ENCODE measurements at regions not wholly inside any gene's neighbourhood (a gene's known extent, or its start where the extent isn't known, plus 50 kb on each side); places are given as distances from the start of the nearest gene placed in this dataset.

- Histone ChIP-seq H2AFZ (ENCODE audit: insufficient read depth, low read depth, low read length, poor library complexity, severe bottlenecking) (no peak overlapping the region), H3K27ac (ENCODE audit: low read depth in 1 of 2, low read length in 2 of 2) (no peak overlapping the region), H3K4me1 (ENCODE audit: control insufficient read depth in 1 of 2, insufficient read depth in 2 of 2, low read length in 2 of 2) (no peaks in the 10 kb centered on the region), H3K9me3 (replicated peaks in 1 of 2; ENCODE audit: control insufficient read depth in 1 of 2, insufficient read depth in 1 of 2, low read length in 2 of 2) (no peaks in the 10 kb centered on the region), H3K79me2 (ENCODE audit: insufficient read depth, low read length) (no peaks in the 10 kb centered on the region), H3K36me3 (replicated peaks in 1 of 2; ENCODE audit: control insufficient read depth in 1 of 2, insufficient read depth in 2 of 2, low read length in 2 of 2) (no peaks in the 10 kb centered on the region), H3K9ac (ENCODE audit: insufficient read depth, low read length, poor library complexity, severe bottlenecking) (no peak overlapping the region), H3K4me2 (replicated peaks; ENCODE audit: extremely low read depth, low read length, poor library complexity, severe bottlenecking) (no peak overlapping the region), H3K4me3 (replicated peaks in 1 of 3; ENCODE audit: low read depth in 2 of 3, low read length in 3 of 3) (no peak overlapping the region), H3K27me3 (ENCODE audit: control insufficient read depth in 2 of 2, insufficient read depth in 2 of 2, low read length in 2 of 2) (no peaks in the 10 kb centered on the region), H4K20me1 (ENCODE audit: insufficient read depth, low read length) (no peaks in the 10 kb centered on the region)
- Mint-ChIP-seq H3K27me3 (ENCODE audit: low read depth in 3 of 3) (peaks cover 2 to 6% (median 5%) of the 10 kb centered on the region in 3 donors), H3K4me1 (no peaks in the 10 kb centered on the region), H3K4me3 (no peak overlapping the region), H3K36me3 (no peaks in the 10 kb centered on the region), H3K27ac (no peak overlapping the region), H3K9me3 (peaks cover 0 to 2% (median 0%) of the 10 kb centered on the region in 7 donors)
- no peak for TF ChIP-seq CTCF (IDR thresholded peaks at IDR 0.05)
- 93% methylated on average over 7 of the region's 7 CpGs for WGBS (ENCODE audit: insufficient coverage)
- intact Hi-C loops (cut with micrococcal nuclease): no loop called here
- no peak for DNase-seq
These were observed 61.1 kb upstream of the GPR12 start for GRCh38 chr13:26821672-26822071.

- Mint-ChIP-seq H3K36me3 (no peaks in the 10 kb centered on the region), H3K27me3 (ENCODE audit: low read depth in 3 of 3) (peaks cover 2 to 9% (median 5%) of the 10 kb centered on the region in 3 donors), H3K27ac (no peak overlapping the region), H3K9me3 (peaks cover 0 to 2% (median 0%) of the 10 kb centered on the region in 7 donors), H3K4me3 (no peak overlapping the region), H3K4me1 (no peaks in the 10 kb centered on the region)
- H3K9ac ChIP-seq (ENCODE audit: insufficient read depth, low read length, poor library complexity, severe bottlenecking): no peak overlapping the region
- H3K9me3 ChIP-seq (replicated peaks in 1 of 2; ENCODE audit: control insufficient read depth in 1 of 2, insufficient read depth in 1 of 2, low read length in 2 of 2): no peaks in the 10 kb centered on the region
- WGBS (ENCODE audit: insufficient coverage): 86% methylated on average over 2 of the region's 4 CpGs
- no peak overlapping the region for H2AFZ ChIP-seq (ENCODE audit: insufficient read depth, low read depth, low read length, poor library complexity, severe bottlenecking)
- no peaks in the 10 kb centered on the region for H4K20me1 ChIP-seq (ENCODE audit: insufficient read depth, low read length)
- no peaks in the 10 kb centered on the region for H3K4me1 ChIP-seq (ENCODE audit: control insufficient read depth in 1 of 2, insufficient read depth in 2 of 2, low read length in 2 of 2)
- no peak overlapping the region for H3K4me3 ChIP-seq (replicated peaks in 1 of 3; ENCODE audit: low read depth in 2 of 3, low read length in 3 of 3)
- no peak overlapping the region for H3K27ac ChIP-seq (ENCODE audit: low read depth in 1 of 2, low read length in 2 of 2)
- intact Hi-C loops (cut with micrococcal nuclease): no loop called here
- no peaks in the 10 kb centered on the region for H3K79me2 ChIP-seq (ENCODE audit: insufficient read depth, low read length)
- no peak overlapping the region for H3K4me2 ChIP-seq (replicated peaks; ENCODE audit: extremely low read depth, low read length, poor library complexity, severe bottlenecking)
- no peaks in the 10 kb centered on the region for H3K36me3 ChIP-seq (replicated peaks in 1 of 2; ENCODE audit: control insufficient read depth in 1 of 2, insufficient read depth in 2 of 2, low read length in 2 of 2)
- DNase-seq: no peak
- H3K27me3 ChIP-seq (ENCODE audit: control insufficient read depth in 2 of 2, insufficient read depth in 2 of 2, low read length in 2 of 2): no peaks in the 10 kb centered on the region
- TF ChIP-seq CTCF (IDR thresholded peaks at IDR 0.05): no peak
These were observed 60.3 kb upstream of the GPR12 start for GRCh38 chr13:26820871-26821270.

All from CD14-positive monocyte (primary cell).